ENCODE measurements at regions not wholly inside any gene's neighbourhood (a gene's known extent, or its start where the extent isn't known, plus 50 kb on each side); places are given as distances from the start of the nearest gene placed in this dataset.

GRCh38 chr4:36493251-36493650 is 211.8 kb downstream of the DTHD1 start:
- no peak for DNase-seq (ENCODE audit: low spot score)

GRCh38 chr4:36494016-36494415 is 212.6 kb downstream of the DTHD1 start:
- DNase-seq (ENCODE audit: low spot score): no peak

- DNase-seq (ENCODE audit: low spot score): no peak
Observed at GRCh38 chr4:36494747-36495146, 213.3 kb downstream of the DTHD1 start.

- DNase-seq (ENCODE audit: low spot score): no peak
Observed at GRCh38 chr4:36502350-36502749, 220.9 kb downstream of the DTHD1 start.

GRCh38 chr4:36508394-36508793 is 227.0 kb downstream of the DTHD1 start:
- DNase-seq (ENCODE audit: low spot score): no peak

- no peak for DNase-seq (ENCODE audit: low spot score)
Observed at GRCh38 chr4:36509845-36510244, 228.4 kb downstream of the DTHD1 start.

- no peak for DNase-seq (ENCODE audit: low spot score)
Observed at GRCh38 chr4:36511785-36512184, 230.4 kb downstream of the DTHD1 start.

- no peak for DNase-seq (ENCODE audit: low spot score)
Observed at GRCh38 chr4:36516522-36517095, 235.2 kb downstream of the DTHD1 start.

GRCh38 chr4:36523182-36523581 is 241.8 kb downstream of the DTHD1 start:
- no peak for DNase-seq (ENCODE audit: low spot score)

GRCh38 chr4:36532670-36533379 is 251.4 kb downstream of the DTHD1 start:
- DNase-seq (ENCODE audit: low spot score): no peak

- DNase-seq (ENCODE audit: low spot score): no peak
Observed at GRCh38 chr4:36533944-36534343, 252.5 kb downstream of the DTHD1 start.

- DNase-seq (ENCODE audit: low spot score): no peak
Observed at GRCh38 chr4:36547383-36547782, 266.0 kb downstream of the DTHD1 start.

- no peak for DNase-seq (ENCODE audit: low spot score)
Observed at GRCh38 chr4:36549252-36549651, 267.8 kb downstream of the DTHD1 start.

GRCh38 chr4:36549992-36550391 is 268.6 kb downstream of the DTHD1 start:
- no peak for DNase-seq (ENCODE audit: low spot score)

- no peak for DNase-seq (ENCODE audit: low spot score)
Observed at GRCh38 chr4:36551697-36552214, 270.3 kb downstream of the DTHD1 start.

GRCh38 chr4:36553029-36553428 is 271.6 kb downstream of the DTHD1 start:
- DNase-seq (ENCODE audit: low spot score): no peak

- DNase-seq (ENCODE audit: low spot score): no peak
Observed at GRCh38 chr4:36553453-36553852, 272.0 kb downstream of the DTHD1 start.

GRCh38 chr4:36556984-36557383 is 275.6 kb downstream of the DTHD1 start:
- no peak for DNase-seq (ENCODE audit: low spot score)

- DNase-seq (ENCODE audit: low spot score): no peak
Observed at GRCh38 chr4:36568575-36568974, 287.2 kb downstream of the DTHD1 start.

GRCh38 chr4:36573441-36573840 is 292.0 kb downstream of the DTHD1 start:
- no peak for DNase-seq (ENCODE audit: low spot score)

- no peak for DNase-seq (ENCODE audit: low spot score)
Observed at GRCh38 chr4:36574816-36575215, 293.4 kb downstream of the DTHD1 start.

- no peak for DNase-seq (ENCODE audit: low spot score)
Observed at GRCh38 chr4:36582198-36582597, 300.8 kb downstream of the DTHD1 start.

GRCh38 chr4:36587909-36588472 is 306.6 kb downstream of the DTHD1 start:
- no peak for DNase-seq (ENCODE audit: low spot score)

- no peak for DNase-seq (ENCODE audit: low spot score)
Observed at GRCh38 chr4:36590343-36590742, 308.9 kb downstream of the DTHD1 start.
